ENCODE measurements at regions not wholly inside any gene's neighbourhood (a gene's known extent, or its start where the extent isn't known, plus 50 kb on each side); places are given as distances from the start of the nearest gene placed in this dataset.
A peak's percentile ranks its signal among the peaks of the same experiment; 100 is the strongest.

DNA sequence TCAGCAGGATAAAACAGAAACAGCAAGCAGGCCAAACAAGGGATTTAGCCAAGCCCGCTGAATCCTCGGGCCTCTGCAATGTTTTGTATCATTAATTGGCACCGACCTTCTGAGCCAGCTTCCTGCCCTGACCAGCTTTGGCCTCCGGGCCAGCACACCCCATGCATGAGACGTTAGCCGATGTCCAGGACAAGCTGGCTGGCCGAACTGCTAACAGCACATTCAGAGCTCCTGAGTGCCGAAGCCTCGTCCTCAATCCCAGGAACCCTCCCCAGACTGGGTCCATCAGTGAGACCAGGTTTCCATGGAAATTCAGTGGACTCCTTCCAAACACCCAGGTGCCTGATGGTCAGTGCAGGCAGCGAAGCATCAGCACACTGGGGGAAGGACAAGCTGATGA, 134.3 kb upstream of the PFKP start:
- CTCF ChIA-PET = no interaction called here
- no peak overlapping the region for H3K27ac ChIP-seq
- TF ChIP-seq, protein P1, sequence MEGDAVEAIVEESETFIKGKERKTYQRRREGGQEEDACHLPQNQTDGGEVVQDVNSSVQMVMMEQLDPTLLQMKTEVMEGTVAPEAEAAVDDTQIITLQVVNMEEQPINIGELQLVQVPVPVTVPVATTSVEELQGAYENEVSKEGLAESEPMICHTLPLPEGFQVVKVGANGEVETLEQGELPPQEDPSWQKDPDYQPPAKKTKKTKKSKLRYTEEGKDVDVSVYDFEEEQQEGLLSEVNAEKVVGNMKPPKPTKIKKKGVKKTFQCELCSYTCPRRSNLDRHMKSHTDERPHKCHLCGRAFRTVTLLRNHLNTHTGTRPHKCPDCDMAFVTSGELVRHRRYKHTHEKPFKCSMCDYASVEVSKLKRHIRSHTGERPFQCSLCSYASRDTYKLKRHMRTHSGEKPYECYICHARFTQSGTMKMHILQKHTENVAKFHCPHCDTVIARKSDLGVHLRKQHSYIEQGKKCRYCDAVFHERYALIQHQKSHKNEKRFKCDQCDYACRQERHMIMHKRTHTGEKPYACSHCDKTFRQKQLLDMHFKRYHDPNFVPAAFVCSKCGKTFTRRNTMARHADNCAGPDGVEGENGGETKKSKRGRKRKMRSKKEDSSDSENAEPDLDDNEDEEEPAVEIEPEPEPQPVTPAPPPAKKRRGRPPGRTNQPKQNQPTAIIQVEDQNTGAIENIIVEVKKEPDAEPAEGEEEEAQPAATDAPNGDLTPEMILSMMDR (conservative IDR thresholded peaks at IDR 0.05; ENCODE audit: low read depth) = no peak
- no peak for DNase-seq (ENCODE audit: low spot score)
- POLR2A ChIA-PET (ENCODE audit: low non-redundant PET) = no interaction called here

DNA sequence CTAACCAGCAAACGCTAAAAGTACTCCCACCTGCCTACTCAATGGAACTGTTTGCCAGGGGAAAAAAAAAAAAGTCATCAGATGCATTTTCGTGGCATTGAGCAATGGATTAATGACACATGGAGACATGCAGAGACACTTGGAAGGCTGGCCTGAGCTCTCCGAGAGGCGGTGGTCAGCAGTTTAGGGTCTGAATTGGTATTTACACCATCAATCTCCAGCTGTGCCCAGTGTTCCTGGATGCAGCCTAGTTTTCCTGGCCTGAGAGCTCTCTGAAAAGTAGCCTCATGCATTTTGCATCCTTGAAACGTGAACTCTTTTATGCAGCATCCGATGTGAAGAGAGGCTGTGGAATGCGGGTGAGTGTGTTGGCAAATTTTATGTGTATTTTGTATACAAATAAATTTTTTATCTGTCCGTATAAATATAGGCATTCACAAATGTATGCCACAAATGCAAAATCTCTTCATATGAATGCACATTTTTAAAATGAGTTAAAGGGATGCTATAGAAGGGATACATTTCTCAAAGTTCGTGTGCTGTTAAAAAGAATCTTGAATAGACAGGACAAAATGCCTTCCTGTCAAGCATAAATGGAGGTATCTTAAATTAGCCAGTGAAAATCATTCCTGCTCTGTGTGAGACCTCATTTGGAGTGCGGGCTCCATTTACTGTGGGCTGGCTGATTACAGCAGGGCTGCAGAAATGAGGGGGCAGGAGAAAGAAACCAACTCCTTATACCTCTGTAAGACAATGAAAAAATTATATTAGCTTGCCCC, 137.7 kb upstream of the PFKP start:
- POLR2A ChIA-PET (ENCODE audit: low non-redundant PET) = no interaction called here
- no peak overlapping the region for H3K27ac ChIP-seq
- TF ChIP-seq, protein P1 (conservative IDR thresholded peaks at IDR 0.05; ENCODE audit: low read depth) = no peak
- CTCF ChIA-PET = interaction anchor here (0.6 to 1.0 kb wide), 2 partner anchors 82 to 1611 kb away, joined by 3 read pairs; no protein-coding TSS in a partner anchor
- DNase-seq (ENCODE audit: low spot score) = no peak

DNA sequence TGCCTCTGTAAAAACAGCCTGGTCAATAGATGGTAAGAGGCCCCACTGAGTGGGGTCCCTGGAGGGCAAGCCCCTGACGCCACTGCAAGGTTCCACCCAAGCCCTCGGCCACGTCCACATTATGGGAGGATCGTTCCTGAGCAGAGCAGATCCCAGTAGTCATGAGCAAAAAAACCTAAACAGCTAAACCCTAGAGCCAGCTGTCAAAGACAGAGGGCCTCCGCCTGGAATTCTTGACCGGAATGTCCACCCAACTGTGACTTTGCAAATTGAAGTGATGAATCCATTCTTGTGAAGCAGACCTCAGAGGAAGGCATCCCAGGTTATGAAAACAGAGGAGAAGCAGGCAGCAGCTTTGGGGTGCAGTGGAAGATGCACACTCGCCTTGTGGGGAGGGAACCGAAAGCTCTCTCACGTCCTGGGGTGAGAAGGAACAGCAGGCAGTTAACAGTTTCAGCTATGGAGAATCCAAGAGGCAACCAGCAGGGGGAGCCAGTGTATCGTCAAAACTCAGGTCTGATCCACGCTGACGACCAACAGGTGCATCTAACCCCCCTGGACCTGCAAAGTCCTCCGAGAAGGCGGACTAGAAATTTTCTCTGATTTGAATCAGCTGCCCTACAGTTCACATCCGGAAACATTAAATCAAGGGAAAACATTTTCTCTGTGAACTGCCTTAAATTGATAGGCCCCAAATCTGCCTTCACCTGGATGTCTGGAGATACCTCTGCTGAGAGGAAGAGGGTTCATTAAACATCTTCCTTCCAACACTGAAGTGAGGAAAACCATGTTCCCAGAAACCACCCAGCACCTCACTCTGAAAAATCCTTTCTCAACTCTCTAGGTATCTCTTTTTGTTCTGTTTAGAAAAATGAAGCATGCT, 139.1 kb upstream of the PFKP start:
- CTCF ChIA-PET = interaction anchor here (0.6 to 1.4 kb wide), 10 partner anchors 14 to 1966 kb away, joined by 3 to 13 read pairs (median 4); no protein-coding TSS in a partner anchor
- DNase-seq (ENCODE audit: low spot score) = peak; percentile 74
- POLR2A ChIA-PET (ENCODE audit: low non-redundant PET) = no interaction called here
- H3K27ac ChIP-seq = no peak overlapping the region
- TF ChIP-seq, protein P1 (conservative IDR thresholded peaks at IDR 0.05; ENCODE audit: low read depth) = peak; percentile 56

DNA sequence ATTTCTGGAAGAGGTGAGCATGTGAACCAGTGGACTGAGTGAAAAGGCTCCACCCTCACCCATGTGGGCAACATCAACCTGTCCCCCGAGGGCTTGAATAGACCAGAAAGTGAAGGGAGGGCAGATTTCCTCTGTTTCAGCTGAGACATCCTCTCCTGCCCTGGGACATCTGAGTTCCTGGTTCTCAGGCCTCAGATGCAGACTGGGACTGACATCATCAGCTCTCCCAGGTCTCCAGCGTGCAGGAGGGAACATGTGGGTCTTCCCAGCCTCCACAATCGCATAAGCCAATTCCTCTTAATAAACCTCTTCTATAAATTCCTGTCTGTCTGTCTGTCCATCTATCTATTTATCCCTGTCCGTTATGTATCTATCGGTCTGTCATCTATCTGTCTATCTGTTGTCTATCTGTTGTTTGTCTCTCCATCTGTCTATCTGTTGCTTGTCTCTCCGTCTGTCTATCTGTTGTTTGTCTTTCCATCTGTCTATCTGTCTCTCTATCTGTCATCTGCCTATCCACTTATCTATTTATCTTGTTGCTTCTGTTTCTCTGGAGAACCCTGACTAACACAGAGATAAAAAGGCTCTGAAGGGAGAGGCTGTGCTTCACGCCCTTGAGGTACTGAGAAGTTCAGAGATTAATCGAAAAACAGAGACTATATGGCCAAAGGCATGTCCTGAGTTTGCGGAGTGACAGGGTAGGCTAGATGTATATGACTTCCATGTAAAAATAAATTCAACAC, 140.3 kb upstream of the PFKP start:
- H3K27ac ChIP-seq = no peak overlapping the region
- POLR2A ChIA-PET (ENCODE audit: low non-redundant PET) = no interaction called here
- no peak for DNase-seq (ENCODE audit: low spot score)
- CTCF ChIA-PET = interaction anchor here (0.8 to 0.9 kb wide), 2 partner anchors 13 to 50 kb away, joined by 3 to 4 read pairs; no protein-coding TSS in a partner anchor
- TF ChIP-seq, protein P1 (conservative IDR thresholded peaks at IDR 0.05; ENCODE audit: low read depth) = no peak

DNA sequence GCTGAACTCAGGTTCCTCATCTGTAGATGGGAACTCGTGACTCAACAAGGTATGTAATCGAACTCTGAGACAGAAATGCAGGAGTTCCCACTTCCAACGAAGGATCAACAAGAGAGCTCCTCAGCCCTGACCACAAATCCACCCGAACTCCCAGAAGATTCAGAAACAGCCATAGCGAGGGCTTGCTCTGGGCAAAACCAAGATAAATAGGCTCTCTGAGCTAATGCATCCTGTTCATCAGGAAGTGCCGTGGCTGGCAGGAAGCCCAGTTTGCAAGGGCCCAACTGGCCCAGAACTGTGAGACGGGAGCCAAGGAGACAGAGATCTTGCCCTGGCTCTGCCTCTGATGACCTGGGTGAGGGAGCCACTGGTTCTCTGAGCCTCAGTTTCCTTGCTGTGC, 141.7 kb upstream of the PFKP start:
- no peak for DNase-seq (ENCODE audit: low spot score)
- no peak overlapping the region for H3K27ac ChIP-seq
- ChIA-PET CTCF (interaction anchor here (0.6 kb wide), 3 partner anchors 12 to 321 kb away, joined by 3 to 8 read pairs (median 3); no protein-coding TSS in a partner anchor), POLR2A (ENCODE audit: low non-redundant PET) (no interaction called here)
- TF ChIP-seq, protein P1 (conservative IDR thresholded peaks at IDR 0.05; ENCODE audit: low read depth) = no peak

DNA sequence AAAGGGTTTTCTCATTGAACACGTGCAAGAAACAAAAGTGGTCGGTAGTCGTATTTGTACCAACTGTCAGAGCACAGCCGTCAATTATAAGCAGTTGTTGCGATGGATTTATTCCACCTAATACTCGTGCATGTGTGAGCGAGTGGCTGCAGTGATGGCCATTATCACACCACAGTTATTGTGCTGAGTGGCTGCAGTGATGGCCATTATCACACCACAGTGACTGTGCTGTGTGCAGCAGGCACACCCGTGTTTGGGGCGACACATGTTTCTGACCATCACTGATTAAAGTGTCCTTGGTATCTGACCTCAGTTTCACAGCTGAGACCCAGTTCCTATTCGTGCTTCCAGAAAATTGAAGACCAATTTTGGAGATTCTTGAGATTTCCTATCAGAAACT, 142.9 kb upstream of the PFKP start:
- H3K27ac ChIP-seq = no peak overlapping the region
- DNase-seq (ENCODE audit: low spot score) = no peak
- ChIA-PET POLR2A (ENCODE audit: low non-redundant PET) (no interaction called here), CTCF (no interaction called here)
- TF ChIP-seq, protein P1 (conservative IDR thresholded peaks at IDR 0.05; ENCODE audit: low read depth) = no peak
